ELR (cell line): ENCODE measurements at regions not wholly inside any gene's neighbourhood (a gene's known extent, or its start where the extent isn't known, plus 50 kb on each side); places are given as distances from the start of the nearest gene placed in this dataset.

Experiments used
- DNase-seq: peaks from one replicate; pipeline ENCODE4 v3.0.0-alpha.2; 2015; ENCODE audit warnings: low read depth

DNA sequence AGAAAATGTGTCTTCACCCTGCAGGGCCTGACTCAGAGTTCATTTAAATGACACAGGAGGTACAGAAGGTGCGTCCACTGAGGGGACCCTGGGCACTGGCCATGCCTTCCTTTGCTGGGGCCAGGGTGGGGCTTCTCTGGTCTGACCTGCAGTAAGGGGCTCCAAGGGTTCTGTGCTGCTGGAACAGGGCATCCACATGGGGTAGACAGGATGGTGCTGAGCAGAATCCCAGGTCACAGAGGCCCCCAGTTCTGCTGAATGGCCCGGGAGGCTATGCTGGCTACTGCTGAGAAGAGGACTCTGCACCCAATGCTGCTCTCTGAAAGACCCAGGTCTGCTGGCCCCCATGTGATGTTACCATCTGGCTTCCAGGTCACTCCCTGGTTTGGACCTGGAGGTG is 150.4 kb upstream of the GGTLC1 start:
- DNase-seq: no peak

DNA sequence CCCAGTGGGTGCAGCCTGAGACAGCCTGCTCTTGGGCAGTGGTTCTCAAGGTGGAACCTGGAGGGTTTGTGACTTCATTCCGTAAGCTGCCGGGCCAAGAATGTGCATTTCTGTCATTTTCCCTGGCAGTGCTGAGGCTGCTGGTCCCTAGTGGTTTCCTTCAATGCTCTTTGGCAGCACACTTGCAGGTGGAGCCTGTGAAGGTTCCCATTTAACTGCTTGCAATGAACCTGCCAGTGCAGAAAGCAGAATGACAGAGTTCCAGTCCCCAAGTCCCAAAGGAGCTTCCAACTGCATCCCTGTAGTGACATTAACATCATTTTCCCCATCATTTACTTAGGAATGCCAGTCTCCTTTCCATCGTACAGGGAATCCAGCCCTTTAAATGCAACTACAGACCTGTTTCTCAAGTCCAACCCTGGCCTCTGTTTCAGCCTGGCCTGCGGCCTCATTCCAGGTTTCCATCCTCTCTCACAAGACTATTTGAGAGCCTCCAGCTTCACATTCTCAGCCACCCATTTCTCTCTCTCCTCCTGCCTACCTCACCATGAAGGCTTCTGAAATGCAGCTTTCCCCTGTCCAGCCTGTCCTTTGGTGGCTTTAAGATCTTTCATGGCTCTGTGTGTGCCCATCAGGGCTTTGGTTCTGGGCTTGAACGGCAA is 149.7 kb upstream of the GGTLC1 start:
- DNase-seq: no peak

DNA sequence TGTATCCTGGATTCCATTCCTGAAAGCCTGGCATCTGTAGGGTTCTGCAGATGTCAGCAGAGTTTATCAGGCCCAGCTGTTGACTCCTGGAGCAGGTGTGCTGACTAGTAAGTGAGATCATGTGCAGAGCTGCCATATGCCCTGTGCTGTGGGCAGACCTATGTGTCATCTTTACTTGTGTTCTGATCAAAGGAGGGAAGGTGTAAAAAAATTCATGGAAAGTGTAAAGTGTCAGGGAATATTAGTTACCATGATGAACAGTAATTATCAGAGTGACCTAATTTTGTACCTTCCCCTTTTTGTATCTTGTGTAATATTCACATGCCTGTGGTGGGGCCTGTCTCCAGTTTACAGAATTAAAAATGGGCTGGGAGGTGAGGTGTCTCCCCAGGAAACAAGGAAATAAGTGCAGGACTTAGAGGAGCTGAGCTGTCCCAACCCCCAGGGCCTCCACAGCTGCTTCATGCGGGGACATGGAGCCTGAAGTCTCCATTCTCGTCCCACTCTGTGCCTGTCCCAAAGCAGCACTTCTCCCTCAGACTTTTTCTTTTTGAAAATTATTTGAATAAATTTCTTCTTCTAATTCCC is 148.2 kb upstream of the GGTLC1 start:
- DNase-seq: no peak

DNA sequence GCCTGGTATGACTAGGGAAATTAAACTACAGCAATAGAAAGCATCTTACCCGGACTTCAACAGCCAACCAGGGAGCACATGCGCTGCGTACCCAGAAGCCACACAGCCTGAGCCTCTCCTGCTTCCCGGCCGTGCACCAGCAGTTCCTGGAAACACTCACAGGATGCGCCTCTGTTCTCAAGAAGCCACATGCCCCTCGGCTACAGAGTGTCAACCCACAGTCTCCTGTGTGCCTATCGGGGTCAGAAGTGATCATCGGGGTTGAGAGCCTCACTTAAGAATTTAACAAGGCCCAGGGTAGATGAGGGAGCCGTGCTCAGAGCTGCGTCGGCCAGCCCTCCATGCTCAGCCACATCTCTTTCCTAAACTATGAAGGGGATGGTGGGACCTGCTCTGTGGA is 147.2 kb upstream of the GGTLC1 start:
- DNase-seq: no peak

DNA sequence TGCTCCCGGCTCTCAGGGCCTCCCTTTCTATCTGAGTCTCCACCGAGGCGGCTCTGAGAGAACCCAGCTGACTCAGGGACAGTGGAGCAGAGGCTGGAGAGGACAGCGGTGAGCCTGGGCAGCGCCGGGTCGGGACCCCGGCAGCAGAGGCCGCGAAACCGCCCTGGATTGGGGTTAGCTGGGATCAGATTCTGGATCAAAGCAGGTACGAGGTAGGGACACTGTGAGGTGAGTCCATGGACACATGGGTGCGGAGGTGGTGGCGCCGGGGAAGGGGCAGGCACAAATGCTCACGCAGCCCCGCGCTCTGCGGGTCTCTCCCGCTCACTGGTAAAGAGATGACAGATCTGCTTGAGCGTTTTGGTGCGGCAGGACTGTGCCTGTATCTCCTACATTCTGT is 146.4 kb upstream of the GGTLC1 start:
- DNase-seq: no peak

DNA sequence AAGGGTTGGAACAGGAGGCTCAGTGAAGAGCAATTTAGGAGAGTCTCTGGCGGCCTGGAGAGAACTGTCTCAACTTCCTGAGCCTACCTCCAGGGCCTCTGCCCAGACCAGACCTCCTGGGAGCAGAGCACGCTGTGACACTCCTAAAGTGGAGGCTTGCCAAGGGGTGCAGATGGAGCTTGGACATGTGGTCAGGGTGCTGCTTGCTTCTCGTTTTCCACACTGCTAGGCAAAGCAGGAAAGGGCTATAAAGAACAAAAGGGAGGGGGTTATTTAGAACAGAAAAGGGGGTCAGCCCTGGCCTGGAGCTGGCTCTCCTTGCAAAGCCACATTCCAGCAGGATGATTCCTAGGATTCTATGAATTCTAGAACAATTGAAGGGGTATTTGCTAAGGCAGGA is 145.7 kb upstream of the GGTLC1 start:
- no peak for DNase-seq

DNA sequence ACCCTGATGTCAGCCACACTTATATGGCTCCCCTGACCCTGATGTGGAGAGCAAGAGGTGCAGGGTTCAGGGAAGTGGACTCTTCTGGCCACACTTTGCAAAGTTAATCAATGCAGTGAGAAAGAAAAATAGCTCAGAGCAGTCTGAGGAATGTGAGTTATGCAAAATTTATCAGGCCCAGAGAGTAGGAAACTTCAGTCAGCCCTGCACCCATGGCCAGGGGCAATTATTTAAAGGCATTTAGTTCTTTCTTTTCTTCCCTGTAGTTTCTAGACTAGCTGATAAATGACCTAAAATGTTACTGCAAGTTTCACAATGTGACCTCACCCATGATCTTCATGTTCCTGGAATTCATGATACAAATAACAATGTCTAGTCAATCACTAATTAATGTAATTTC is 143.7 kb upstream of the GGTLC1 start:
- no peak for DNase-seq

DNA sequence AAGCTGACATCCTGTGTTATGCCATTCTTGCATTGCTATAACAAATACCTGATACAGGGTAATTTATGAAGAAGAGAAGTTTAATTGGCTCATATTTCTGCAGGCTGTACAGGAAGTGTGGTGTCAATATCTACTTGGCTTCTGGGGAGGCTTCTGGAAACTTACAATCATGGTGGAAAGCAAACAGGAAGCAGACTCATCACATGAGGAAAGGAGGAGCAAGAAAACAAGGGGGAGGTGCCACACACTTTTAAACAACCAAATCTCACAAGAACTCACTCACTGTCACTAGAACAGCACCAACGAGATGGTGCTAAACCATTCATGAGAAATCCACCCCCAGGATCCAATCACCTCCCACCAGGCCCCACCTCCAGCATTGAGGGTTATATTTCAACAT is 143.1 kb upstream of the GGTLC1 start:
- no peak for DNase-seq

DNA sequence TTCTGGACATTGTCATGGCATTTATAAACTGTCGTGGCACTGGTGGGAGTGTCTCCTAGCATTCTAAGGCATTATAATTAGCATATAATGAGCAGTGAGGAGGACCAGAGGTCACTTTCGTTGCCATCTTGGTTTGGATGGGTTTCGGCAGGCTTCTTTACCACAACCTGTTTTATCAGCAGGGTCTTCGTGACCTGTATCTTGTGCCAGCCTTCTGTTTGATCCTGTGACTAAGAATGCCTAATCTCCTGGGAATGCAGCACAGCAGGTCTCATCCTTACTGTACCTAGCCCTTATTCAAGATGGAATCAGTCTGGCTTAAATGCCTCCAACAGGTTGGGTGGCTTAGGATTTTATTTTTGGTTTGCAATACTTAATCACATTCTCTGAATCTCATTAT is 142.7 kb upstream of the GGTLC1 start:
- DNase-seq: no peak

DNA sequence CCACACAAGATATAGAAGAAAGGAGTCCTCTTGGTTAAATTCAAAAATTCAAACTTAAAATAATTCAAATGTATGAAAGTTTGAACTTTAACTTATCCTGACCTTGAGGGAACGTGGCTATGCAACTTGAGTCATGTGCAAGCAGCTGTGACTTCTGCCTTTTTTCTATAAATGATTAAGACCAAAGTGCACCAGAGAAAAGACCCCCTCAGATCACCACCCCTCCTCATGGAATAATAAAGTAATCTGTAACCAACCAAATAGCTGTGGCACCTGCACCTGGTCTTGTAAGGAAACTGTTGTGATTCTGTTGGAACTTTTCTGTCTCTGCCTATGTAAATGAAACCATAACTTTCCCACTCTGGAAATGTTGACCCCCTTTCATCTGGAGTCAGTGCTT is 141.1 kb upstream of the GGTLC1 start:
- no peak for DNase-seq

DNA sequence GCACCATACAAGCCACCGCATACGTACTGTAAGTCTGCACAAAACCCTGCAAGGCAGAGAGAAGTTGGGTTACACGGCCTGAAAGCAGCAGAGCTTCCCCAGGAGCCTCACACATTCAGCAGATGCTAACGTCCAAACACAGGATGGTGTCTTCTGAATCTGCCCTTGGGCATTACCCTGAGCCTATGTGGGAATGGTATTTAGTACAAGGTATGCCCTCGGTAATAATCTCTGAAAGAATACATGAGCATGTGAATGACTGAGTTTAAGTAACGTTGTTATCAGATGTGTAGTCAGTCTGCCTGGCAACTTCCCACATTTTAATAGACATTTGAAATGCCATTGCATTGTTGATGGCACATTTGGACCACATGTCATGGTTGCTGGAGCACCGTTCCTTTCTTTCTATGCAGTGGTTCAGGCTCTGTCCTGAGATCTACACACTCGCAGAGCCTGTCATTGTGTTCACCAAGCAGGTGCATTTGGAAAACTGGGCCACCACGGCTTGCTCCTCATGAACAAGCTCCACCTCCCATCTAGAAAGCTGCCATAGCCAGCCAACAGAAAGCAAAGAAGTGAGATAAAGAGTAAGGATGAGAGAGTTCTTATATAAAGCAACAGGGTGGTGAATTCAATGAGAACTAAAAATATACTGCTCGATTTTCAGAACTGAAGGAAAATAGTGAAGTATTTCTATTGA is 136.5 kb upstream of the GGTLC1 start:
- no peak for DNase-seq

DNA sequence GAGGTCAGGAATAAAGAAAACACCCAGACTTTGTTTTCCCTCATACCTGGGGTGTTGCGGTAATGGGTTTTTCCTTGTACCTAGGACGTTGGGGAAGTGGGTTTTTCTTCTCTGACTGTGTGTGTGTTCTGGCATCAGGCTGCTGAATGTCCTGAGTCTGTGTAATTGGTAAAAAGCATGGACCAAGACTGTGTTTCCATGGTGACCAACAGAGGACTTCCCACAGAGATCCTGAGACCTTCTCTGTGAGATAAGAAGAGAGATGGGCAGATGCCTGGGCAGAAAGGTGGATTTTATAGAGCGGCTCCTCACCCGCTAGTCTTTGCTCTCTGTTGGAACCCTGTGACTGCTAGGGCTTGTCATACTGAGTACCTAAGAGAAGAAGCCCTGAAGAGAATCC is 135.4 kb upstream of the GGTLC1 start:
- no peak for DNase-seq

DNA sequence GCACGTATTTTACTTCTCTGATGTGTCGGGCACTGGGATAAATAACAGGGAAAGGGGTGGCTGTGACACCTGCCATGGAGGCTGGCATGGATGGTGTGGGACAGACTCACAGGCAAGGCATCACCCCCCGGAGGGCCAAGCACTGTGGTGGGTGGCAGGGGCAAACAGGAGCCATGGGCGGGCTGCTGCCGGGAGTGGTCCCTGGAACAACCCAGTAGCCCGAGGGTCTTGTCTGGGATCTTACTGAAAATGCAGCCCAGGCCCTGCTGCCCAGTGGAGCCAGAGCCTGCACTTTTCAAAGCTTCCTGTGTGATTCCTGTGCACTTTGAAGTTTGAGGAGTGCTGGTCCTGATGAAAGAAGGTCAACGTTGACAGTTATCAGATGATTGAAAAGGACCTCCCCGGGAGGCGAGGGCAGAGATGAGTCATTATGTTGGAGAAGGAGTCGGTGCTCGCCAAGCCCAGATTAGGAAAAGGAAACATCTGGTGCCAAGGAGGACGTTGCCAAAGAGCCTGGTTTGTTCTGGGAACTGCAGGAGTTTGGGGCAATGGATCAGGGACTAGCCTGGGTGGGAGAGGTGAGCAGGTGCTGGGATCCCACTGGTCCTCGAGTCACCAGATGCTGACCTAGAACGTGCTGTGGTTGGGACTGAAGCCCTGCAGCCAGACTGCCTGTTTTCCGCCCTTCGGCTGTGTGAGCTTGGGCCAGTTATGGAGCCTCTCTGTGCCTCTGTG is 130.0 kb upstream of the GGTLC1 start:
- DNase-seq: no peak

DNA sequence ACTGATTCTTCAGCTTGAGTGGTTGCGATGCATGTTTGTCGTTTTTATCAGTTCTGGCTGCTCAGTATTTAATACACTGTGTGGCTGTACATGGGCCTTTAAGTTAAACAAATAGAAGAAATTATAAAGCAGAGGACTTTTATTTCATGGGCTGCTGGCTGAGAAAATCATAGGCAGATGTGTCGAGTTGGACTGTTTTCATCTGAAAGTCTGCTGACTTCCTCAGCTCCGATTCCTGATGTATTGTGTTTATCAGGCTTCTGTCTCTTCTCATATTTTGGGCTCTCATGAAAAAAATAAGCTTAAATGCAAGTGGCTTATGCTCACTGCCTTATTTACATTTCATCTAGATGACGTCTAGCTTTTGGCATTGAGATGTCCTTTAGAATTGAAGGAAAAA is 129.5 kb upstream of the GGTLC1 start:
- DNase-seq: no peak

DNA sequence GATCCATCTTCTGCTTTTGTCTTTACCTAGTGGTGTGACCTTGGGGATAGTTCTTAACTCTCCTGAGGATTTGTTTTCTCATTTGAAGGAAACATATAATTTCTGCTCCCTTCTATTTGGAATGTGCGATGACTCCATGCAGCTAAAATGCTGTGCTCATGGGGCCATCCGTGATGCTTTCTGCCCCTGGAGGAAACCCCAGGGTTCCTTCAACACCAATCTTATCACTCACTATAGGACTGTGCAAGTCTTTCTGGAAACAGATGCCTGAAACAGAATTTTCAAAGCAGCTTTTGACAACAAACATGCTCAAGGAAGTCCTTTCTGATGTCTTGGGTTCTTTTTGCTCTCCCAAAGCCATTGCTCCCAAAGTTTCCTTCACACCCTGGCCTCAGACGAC is 128.8 kb upstream of the GGTLC1 start:
- no peak for DNase-seq

DNA sequence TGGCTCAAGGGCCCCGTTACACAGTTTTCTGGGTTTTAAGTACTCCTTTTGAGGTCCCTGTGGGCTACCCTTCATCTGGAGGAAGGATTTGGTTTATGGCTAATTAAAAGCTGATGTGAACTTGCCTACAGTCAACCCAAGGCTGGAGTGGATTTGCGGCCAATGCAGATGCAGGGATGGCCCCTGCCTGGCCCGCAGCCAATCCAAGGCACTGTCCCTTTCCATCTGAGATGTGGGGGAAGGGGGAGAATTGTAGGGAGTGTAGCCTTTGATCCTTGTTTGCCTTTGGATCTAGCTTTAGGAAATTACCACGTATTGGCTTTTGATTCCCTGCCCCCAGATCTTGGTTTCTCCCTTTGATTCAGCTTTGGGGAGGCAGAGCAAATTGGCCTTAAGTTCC is 128.0 kb upstream of the GGTLC1 start:
- no peak for DNase-seq

DNA sequence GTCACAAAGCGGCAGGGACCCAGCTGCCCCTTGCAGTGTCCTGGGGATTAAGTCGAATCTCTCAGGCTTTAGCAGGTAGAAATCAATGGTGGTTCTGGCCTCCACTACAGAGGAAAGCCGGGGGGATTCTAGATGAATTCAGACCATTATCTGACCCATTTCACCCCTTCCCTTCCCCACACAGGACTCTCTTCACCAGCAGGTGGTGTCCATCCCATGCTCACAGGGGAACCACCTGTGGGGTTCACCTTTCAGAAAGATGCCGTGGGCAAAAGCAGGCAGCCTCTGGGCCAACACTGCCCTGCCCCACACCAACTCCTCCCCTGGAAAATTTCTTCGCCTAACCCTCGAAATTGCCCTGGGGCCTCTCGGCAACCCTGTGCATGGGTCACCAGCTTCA is 123.8 kb upstream of the GGTLC1 start:
- no peak for DNase-seq

DNA sequence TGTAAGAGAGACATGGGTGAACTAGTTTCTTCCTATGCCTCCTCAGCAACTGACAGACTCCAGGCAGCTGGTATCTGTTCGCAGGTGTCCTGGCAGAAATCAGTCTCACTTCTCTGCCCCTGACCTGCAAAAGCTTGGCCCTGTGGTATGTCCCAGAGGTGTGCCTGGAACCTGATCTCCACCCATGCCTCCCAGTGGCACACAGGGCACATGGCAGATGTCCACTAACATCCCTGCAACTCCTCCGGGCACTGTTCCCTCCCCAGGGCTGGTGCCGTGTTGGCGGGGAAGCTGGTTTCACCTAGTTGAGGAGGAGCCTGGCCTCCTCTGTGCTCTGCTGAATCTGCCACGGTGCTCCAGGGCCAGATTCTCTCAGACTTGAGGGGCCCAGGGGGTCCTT is 123.3 kb upstream of the GGTLC1 start:
- DNase-seq: no peak

DNA sequence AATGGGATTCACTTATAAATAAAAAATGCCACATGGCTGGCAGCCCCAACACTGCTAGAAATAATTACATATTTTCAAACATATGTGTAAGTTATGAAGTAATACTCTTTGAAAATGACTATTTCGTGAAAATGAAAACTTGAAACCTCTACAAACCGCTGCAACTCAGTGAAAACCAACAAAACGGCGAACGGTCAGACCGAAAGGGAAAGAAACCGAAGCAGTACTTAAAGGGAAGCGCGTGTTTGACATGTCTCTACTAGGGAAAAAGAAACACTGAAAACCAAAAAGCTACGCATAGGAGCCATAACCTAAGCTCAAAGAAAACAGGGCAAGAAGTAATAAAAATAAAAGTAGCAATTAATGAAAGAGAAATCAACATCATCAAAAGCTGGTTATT is 121.0 kb upstream of the GGTLC1 start:
- no peak for DNase-seq

DNA sequence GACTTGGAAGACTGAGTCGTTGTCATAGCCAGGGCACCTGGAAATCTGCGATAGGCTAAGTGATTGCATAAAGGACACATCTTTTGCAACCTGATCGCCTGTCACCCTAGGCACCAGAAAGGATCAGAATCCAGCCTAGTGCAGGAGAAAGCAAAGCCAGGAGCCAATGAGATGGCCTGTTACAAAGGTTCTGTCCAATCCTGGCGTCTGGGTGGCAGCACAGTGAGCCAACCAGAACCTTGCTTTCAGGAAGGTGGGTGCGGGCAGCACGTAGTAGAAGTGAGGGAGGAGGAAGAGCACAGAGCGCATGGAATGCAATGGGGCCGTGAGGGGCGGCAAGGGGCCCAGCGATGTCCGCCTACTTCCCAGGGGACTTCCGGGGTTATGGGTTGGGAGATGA is 120.4 kb upstream of the GGTLC1 start:
- no peak for DNase-seq

DNA sequence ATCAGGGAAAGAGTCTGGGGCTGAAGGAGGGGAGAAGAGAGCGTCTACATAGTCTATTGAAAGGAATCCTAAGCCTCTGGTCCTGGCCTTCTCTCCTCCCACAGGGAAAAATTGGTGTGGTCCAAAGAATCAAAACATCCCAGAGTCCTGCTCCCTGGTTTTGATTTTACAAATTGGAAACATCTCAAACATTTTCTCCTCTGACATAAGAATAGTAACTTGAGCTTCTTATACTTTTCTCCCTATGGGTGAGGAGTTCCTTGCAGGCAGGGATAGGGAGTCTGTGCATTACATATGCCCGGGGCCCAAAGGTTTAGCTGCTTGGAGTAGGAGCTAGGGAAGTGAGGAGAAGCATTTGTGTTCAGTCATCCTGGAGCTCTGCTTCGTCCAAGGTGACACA is 120.0 kb upstream of the GGTLC1 start:
- no peak for DNase-seq

DNA sequence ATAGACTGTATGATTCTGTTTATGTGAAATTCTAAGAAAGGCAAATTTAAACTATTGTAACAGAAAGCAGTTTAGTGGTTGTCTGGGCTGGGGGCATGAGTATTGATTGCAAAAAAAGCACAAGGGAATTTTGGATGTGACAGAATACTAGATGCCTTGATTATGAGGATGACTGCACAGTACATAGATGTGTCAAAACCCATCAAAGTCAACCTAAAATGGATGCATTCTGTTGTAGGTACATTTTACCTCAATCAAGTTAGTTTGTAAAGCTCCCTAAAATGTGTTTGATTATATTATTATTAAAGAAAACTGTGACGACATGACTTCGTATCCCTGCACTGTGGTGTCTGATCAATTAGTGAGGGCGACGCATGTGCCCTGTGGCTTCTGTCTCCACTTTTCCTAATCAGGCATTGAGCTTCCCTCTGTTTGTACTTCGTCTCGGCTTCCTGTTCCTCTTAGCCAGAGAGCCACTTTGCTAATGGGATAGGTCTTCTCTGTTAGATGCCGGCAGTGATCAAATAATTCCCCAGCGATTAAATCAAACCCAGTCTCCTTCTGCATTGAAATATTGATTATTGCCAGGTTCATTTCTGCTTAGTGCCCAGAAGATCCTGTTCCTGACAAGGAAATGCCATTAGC is 118.3 kb upstream of the GGTLC1 start:
- no peak for DNase-seq
